Endodermal cell (in vitro differentiated cells): ENCODE measurements at regions not wholly inside any gene's neighbourhood (a gene's known extent, or its start where the extent isn't known, plus 50 kb on each side); places are given as distances from the start of the nearest gene placed in this dataset.

Experiments used
- DNase-seq: peaks from one replicate; pipeline ENCODE4 v3.0.0-alpha.2; 2017
- H3K27ac ChIP-seq: 2 replicates; pipeline ENCODE4 v1.5.1; 2013; ENCODE audit warnings: mild to moderate bottlenecking, low read depth, low read length, moderate library complexity
- H3K27me3 ChIP-seq: 2 replicates; pipeline ENCODE4 v1.6.1; 2013; ENCODE audit warnings: mild to moderate bottlenecking, low read length, moderate library complexity; ENCODE audit not compliant: insufficient read depth, control insufficient read depth, poor library complexity, severe bottlenecking
- H3K36me3 ChIP-seq: 2 replicates; pipeline ENCODE4 v1.7.0; 2013; ENCODE audit warnings: mild to moderate bottlenecking, low read length, moderate library complexity; ENCODE audit not compliant: control insufficient read depth, insufficient read depth
- H3K4me1 ChIP-seq: one replicate; pipeline ENCODE4 v1.7.0; 2013; ENCODE audit warnings: low read length; ENCODE audit not compliant: control insufficient read depth, insufficient read depth
- H3K4me3 ChIP-seq: 2 replicates; pipeline ENCODE4 v1.5.1; 2013; ENCODE audit warnings: mild to moderate bottlenecking, low read length, moderate library complexity
- H3K9ac ChIP-seq: 2 replicates; pipeline ENCODE4 v1.6.1; 2013; ENCODE audit warnings: mild to moderate bottlenecking, low read length, moderate library complexity; ENCODE audit not compliant: poor library complexity, severe bottlenecking; ENCODE audit errors: extremely low read depth
- H3K9me3 ChIP-seq: 2 replicates; pipeline ENCODE4 v1.6.1; 2013; ENCODE audit warnings: mild to moderate bottlenecking, low read length, moderate library complexity; ENCODE audit not compliant: control insufficient read depth
- H3K27ac Mint-ChIP-seq: 2 replicates; pipeline ENCODE4 v1.8.0; 2020; ENCODE audit warnings: mixed read lengths
- H3K27me3 Mint-ChIP-seq: 2 replicates; pipeline ENCODE4 v1.8.0; 2021; ENCODE audit warnings: mild to moderate bottlenecking, mixed read lengths; ENCODE audit not compliant: insufficient read depth
- H3K36me3 Mint-ChIP-seq: 2 replicates; pipeline ENCODE4 v1.8.0; 2020; ENCODE audit warnings: low read depth, mixed read lengths
- H3K4me1 Mint-ChIP-seq: 2 replicates; pipeline ENCODE4 v1.8.0; 2020; ENCODE audit warnings: mixed read lengths
- H3K4me3 Mint-ChIP-seq: 2 replicates; pipeline ENCODE4 v1.8.0; 2020; ENCODE audit warnings: mild to moderate bottlenecking, moderate library complexity, mixed read lengths
- H3K9me3 Mint-ChIP-seq: 2 replicates; pipeline ENCODE4 v1.8.0; 2020; ENCODE audit warnings: mild to moderate bottlenecking, mixed read lengths
- WGBS, 2 experiments: methylation state at CpG; one replicate each; pipeline versions ENCODE4 v1.1.5 to v1.1.7; 2013; ENCODE audit warnings: missing lambda C conversion rate in 2 of 2, mixed read lengths in 1 of 2; ENCODE audit not compliant: insufficient coverage in 1 of 2, insufficient read length in 1 of 2; 5-methylcytosine and 5-hydroxymethylcytosine counted together
- TF ChIP-seq, protein P1 (sequence below): fragments of 200-600 bp; sonication (generic); conservative IDR thresholded peaks from 2 replicates; pipeline ENCODE4 v1.5.0; 2021; ENCODE audit warnings: antibody characterized with exemption, mild to moderate bottlenecking

DNA sequence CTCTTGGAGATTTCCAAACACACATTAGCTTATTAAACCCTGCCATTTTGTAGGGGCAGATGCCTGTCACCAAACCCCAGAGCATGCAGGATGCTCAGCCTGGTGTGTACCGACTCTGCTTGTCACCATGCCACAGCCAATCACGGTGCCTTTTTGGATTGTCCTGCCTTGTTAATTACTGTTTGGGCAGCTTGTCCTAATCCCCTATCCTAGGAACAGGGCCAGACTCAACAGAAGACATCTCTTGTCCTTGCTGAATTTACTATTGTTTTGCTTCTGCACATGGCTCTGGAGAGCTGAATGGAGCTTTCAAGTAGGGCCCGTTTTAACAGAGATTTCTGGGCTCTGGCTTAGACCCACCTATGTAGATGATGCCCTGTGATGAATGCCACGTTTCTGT is 388.5 kb downstream of the AACS start:
- Mint-ChIP-seq H3K4me1 (peaks cover 4% of the 10 kb centered on the region), H3K36me3 (no peaks in the 10 kb centered on the region), H3K4me3 (no peak overlapping the region), H3K27ac (no peak overlapping the region), H3K9me3 (peaks cover 5% of the 10 kb centered on the region), H3K27me3 (no peaks in the 10 kb centered on the region)
- no peak overlapping the region for H3K9ac ChIP-seq
- H3K36me3 ChIP-seq: no peaks in the 10 kb centered on the region
- DNase-seq: no peak
- H3K9me3 ChIP-seq: no peaks in the 10 kb centered on the region
- H3K4me3 ChIP-seq: no peak overlapping the region
- TF ChIP-seq, protein P1, sequence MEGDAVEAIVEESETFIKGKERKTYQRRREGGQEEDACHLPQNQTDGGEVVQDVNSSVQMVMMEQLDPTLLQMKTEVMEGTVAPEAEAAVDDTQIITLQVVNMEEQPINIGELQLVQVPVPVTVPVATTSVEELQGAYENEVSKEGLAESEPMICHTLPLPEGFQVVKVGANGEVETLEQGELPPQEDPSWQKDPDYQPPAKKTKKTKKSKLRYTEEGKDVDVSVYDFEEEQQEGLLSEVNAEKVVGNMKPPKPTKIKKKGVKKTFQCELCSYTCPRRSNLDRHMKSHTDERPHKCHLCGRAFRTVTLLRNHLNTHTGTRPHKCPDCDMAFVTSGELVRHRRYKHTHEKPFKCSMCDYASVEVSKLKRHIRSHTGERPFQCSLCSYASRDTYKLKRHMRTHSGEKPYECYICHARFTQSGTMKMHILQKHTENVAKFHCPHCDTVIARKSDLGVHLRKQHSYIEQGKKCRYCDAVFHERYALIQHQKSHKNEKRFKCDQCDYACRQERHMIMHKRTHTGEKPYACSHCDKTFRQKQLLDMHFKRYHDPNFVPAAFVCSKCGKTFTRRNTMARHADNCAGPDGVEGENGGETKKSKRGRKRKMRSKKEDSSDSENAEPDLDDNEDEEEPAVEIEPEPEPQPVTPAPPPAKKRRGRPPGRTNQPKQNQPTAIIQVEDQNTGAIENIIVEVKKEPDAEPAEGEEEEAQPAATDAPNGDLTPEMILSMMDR: no peak
- no peak overlapping the region for H3K27ac ChIP-seq
- 83 to 91% methylated on average over 3 to 4 of the region's 4 CpGs for WGBS, 2 experiments
- H3K27me3 ChIP-seq: no peaks in the 10 kb centered on the region
- no peaks in the 10 kb centered on the region for H3K4me1 ChIP-seq

DNA sequence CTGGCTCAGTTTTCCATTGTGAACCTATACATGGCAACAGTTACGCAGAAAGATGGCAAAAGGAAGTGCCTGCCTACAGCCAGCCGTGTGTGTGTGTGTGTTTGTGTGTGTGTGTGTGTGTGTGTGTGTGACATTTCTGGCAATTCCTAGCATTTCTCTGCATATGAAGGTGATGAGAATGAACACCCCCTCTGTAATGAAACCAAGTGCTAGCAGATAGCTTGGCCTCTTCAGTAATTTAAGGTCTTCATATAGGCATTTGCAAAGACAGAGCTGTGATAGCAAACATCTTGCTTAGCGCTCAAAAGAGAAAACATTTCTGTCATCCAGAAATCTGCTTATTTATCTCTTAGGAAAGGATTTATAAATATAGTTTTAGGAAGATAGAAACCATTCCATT is 389.1 kb downstream of the AACS start:
- H3K27ac Mint-ChIP-seq: no peak overlapping the region
- no peak overlapping the region for H3K27ac ChIP-seq
- TF ChIP-seq, protein P1: no peak
- H3K27me3 Mint-ChIP-seq: no peaks in the 10 kb centered on the region
- H3K4me3 ChIP-seq: no peak overlapping the region
- no peaks in the 10 kb centered on the region for H3K27me3 ChIP-seq
- H3K9me3 Mint-ChIP-seq: peaks cover 2% of the 10 kb centered on the region
- H3K9ac ChIP-seq: no peak overlapping the region
- H3K4me3 Mint-ChIP-seq: no peak overlapping the region
- no peaks in the 10 kb centered on the region for H3K36me3 Mint-ChIP-seq
- H3K9me3 ChIP-seq: no peaks in the 10 kb centered on the region
- peaks cover 4% of the 10 kb centered on the region for H3K4me1 Mint-ChIP-seq
- DNase-seq: no peak
- no peaks in the 10 kb centered on the region for H3K36me3 ChIP-seq
- WGBS, 2 experiments: 94 to 100% methylated on average over 1 to 3 of the region's 3 CpGs
- no peaks in the 10 kb centered on the region for H3K4me1 ChIP-seq

DNA sequence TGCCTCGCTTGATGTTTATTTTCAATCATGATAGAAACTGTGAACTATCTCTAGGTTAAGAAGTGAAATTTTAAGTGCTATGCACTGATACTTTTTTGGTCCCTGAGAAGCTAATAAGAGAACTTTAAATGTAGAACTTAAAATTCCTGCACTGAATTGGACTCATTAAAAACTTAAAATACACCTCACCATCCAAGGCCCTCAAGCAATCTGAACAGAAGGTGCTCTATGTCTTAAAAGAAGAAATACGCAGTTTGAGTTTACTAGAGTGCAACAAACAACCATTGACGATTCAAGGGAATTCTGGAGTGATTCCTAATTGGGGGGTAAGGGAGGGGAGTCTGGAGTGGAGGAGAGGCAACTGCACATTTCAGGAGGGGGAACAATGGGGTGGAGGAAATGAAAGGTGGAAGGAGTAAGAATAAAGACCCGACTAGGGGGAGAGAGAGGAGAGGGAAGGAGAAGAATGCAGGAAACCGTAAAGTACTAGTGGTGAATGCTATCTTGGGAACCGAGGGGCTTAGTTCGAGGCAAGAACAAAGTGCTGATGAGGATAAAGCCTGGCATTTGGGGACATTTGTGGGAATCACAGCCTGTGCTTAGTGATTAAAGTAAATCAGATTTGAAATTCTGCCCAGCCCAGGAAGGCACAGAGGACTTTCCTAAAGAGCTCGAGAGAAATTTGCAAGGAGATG is 389.7 kb downstream of the AACS start:
- H3K27me3 ChIP-seq: no peaks in the 10 kb centered on the region
- no peaks in the 10 kb centered on the region for H3K27me3 Mint-ChIP-seq

More for the DNA sequence above, 389.7 kb downstream of the AACS start:
- Mint-ChIP-seq H3K27ac (peak overlapping the region; percentile 48), H3K36me3 (no peaks in the 10 kb centered on the region), H3K4me3 (no peak overlapping the region), H3K9me3 (no peaks in the 10 kb centered on the region), H3K4me1 (peaks cover 4% of the 10 kb centered on the region)
- Histone ChIP-seq H3K27ac (no peak overlapping the region), H3K36me3 (no peaks in the 10 kb centered on the region), H3K4me3 (no peak overlapping the region), H3K4me1 (no peaks in the 10 kb centered on the region), H3K9ac (no peak overlapping the region), H3K9me3 (no peaks in the 10 kb centered on the region)
- WGBS, 2 experiments: 53 to 67% methylated on average over 7 to 8 of the region's 8 CpGs
- DNase-seq: peak; percentile 46
- TF ChIP-seq, protein P1: no peak
